HG03565 (cell line): ENCODE measurements at regions not wholly inside any gene's neighbourhood (a gene's known extent, or its start where the extent isn't known, plus 50 kb on each side); places are given as distances from the start of the nearest gene placed in this dataset.

Experiments used
- ATAC-seq: cut with Tn5 transposase; IDR thresholded peaks from one replicate; pipeline ENCODE4 v1.9.1; 2021; ENCODE audit warnings: mild to moderate bottlenecking, moderate library complexity; ENCODE audit not compliant: unreplicated experiment

GRCh38 chr2:8389431-8390108, 292.3 kb upstream of the ID2 start:
- no peak for ATAC-seq

DNA sequence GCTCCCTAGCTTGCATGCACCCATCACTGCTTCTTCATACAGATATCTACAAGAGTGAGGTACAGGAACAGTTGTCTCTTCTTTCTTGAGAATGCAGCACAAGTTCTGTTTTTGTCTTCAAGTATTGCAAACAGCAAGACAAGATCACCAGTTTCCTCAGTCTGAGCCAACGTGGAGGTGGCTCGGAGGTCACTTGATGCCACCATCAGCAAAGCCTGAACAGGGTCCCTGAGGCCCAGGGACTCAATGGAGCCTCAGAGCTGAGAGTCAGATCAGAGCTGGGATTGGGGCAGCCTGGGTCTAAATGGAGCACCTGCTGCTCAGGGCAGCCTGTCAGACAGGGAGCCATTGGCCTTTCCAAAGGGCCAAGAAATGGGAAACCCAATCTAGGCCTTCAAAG, 290.7 kb upstream of the ID2 start:
- no peak for ATAC-seq

- ATAC-seq, result no peak
These were observed 290.3 kb upstream of the ID2 start for GRCh38 chr2:8391584-8391983.

DNA sequence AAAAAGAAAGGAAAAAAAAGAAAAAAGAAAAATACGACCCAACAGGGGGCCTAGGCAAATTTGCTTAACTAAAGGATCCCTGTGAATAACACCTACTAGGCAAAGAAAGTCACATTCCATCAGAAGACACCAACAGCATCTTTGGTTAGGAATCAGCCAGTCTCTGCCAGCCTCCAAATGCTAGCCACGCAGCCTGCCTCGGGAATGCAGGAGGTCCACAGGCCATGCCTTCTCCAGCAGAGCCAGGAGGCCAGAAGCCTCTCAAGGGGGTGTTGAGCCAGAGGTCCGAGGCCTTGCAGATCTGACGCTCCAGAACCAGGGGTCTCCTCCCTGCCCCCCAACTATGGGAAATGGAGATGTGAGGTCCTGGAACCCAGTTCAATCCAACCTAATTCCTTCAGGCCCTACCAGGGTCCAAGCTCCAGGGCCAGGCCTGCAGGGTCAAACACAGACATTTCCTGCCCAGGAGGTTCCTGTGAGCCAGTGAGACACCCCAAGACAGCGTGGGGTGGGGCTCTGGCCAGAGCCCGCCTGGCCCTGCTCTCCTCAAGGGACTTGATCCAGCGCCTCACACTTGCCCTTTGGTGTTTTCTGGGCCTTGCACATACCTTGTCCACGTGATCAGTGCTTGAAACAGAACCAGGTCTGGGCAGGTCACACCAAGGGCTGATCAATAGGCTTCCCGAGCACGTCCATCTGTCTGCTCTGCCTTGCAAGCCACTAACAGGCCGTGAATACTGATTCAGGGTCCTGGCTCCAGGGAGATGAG, 289.6 kb upstream of the ID2 start:
- ATAC-seq, result no peak

DNA sequence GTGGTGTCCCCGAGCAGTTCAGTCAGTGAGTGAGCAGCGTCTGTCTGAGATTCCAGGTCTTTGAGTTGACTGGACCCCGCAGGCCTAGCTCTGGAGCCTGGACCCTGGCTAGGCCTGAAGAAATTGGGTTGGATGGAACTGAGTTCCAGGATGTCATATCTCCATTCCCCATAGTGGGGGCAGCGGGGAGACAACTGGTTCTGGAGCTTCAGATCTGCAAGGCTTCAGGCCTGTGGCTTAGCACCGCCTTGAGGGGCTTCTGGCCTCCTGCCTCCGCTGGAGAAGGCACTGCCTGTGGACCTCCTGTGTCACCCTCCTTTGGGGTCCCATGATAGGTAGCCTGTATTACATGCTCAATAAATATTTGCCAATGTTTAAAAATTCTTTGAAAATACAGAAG, 288.4 kb upstream of the ID2 start:
- ATAC-seq, result no peak

- ATAC-seq, result no peak
These were observed 287.7 kb upstream of the ID2 start for GRCh38 chr2:8394131-8394530.

GRCh38 chr2:8394569-8395359, 287.1 kb upstream of the ID2 start:
- ATAC-seq, result no peak

DNA sequence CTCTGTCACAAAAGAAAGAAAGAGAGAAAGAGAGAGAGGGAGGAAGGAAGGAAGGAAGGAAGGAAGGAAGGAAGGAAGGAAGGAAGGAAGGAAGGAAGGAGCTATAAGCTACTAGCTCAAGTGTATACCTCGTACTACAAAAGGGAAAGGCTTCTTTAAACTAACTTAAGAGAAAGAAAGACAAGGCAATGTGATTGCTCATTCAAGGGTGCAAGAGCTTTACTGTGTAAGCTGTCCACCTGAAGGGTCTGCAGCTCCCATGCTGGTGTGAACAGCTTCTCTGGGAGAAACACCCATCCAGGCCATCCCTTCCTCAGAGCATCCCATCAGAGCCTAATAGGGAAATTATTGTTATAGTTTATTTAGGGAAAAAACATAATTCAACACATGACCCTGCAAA, 286.1 kb upstream of the ID2 start:
- no peak for ATAC-seq

DNA sequence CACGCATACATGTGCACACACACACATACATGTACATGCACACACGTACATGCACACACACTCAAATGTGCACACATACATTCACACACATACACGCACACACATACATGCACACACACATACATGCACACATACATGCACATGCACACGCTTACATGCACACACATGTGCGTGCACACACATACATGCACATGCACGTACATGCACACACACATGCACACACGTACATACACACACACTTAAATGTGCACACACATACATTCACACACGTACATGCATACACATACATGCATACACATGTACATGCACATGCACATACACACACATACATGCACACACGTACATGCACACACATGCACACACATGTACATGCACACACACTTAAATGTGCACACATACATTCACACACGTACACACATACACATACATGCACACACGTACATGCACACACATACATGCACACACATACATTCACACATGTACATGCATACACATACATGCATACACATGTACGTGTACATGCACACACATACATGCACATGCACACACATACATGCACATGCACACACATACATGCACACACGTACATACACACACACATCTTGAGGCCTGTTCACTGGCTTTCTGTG, 283.7 kb upstream of the ID2 start:
- ATAC-seq, result no peak

DNA sequence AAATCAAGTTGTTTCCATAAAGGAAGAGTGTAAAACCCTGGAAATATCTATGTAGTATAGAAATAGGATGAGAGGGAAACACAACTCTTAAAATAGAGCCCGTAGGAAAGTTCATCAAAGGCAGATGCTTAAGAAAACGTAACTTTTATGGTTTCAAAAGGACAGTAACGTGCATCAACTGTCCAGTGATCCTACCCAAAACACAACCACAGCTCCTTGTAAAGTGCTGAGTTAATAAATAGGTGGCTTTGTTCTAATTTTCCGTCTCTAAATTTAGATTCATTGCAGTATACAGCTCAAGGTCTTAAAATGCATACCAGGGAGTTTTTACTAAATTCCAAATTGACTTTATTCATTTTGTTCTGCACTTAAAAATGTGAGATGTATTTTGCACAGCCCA, 282.1 kb upstream of the ID2 start:
- no peak for ATAC-seq

- no peak for ATAC-seq
These were observed 281.7 kb upstream of the ID2 start for GRCh38 chr2:8400196-8400595.

DNA sequence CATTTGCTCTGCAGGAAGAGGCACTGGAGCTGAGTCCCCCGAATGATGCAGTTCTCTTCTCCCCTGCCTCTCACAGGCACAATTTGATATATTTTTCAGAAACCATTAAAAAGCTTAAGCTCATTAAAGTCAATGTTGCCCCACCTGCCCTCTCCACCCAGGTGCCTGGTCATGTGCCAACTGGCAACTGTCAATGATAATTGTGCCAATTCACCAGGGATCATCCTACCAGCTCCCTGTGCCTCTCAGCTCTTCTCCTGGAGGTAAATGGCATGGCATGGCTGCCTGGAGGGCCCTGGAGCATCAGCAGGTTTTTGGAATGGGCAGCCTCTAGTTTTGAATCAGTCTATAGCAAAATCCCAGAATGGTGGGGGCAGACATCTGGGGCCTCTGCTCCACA, 279.6 kb upstream of the ID2 start:
- ATAC-seq, result no peak

DNA sequence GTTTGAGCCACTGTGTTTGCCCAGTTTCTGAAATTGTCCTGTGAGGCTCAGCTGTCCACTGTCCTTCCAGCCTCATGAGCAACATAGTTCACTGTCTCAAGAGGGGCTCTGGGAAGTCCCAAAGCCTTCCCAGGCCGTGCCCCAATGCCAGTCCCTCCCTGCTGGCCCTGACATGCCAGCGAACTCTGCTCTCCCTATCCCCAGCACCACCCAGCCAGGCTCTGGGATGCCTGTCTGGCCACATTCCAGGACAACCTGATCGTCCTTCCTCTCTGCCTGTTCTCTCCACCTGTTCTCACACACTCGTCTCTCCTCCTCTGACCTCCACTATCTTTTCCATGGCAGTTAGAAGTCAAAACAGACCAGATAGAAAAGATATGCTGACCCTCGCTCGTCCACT, 278.0 kb upstream of the ID2 start:
- no peak for ATAC-seq

DNA sequence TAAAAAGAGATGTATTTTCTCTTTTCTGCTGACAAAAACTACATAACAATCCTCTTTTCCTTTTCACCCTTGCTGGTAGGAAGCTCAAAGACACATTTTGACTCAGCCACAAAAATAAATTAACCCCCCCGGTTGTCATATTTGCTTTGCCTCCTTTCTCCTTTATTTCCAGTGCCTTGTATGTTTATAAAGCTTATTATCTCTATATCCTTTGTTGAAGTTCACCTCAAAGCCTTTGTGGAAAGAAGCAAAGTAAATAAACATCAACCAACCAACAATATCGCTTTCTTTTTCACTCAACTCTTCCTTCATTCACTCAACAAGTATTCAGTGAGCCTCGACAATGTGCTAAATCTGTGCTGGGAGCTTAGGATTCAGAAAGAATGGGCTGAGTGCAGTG, 276.5 kb upstream of the ID2 start:
- no peak for ATAC-seq

- ATAC-seq, result no peak
These were observed 275.6 kb upstream of the ID2 start for GRCh38 chr2:8406271-8406670.

- ATAC-seq, result no peak
These were observed 274.5 kb upstream of the ID2 start for GRCh38 chr2:8407332-8407731.

DNA sequence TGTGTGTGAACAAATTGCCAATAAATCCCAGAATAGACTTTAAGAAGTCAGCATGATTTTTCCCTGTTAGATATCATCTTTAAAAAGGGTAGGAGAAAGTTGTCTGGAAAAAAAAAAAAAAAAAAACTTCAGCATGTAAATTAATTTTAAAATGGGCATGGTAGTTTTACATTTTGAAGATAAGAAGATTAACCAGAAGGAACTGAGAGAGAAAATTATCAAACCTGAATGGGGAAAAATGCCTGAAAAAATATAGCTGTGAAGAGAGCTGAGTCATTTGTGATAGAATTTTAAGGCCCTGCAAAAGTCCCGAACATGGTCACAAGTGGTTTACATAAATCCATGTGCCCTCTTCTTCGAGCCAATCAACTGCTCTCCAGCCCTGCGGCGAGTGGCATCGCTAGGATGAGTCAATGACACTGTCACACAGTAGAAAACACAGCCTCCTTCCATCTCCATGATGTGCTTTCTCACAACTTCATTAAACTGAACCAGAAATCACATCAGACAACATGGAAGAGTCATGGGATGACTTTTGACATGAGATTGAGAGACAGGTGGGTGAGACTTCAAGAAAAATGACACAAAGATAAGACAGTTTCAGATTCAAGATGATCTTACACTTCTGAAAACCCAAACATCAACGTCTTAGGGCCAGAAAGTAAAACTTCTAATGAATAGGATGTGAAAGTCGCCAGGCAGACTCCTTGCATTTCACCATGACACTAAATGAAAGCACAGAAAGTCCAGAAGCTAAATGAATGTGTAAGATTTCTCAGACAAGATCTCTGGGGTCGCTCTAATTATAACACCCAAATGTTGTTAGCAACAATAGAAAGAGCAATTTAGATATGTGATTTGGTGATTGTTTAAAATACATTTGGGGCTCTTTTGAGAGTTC, 273.0 kb upstream of the ID2 start:
- peak; percentile 78 for ATAC-seq

DNA sequence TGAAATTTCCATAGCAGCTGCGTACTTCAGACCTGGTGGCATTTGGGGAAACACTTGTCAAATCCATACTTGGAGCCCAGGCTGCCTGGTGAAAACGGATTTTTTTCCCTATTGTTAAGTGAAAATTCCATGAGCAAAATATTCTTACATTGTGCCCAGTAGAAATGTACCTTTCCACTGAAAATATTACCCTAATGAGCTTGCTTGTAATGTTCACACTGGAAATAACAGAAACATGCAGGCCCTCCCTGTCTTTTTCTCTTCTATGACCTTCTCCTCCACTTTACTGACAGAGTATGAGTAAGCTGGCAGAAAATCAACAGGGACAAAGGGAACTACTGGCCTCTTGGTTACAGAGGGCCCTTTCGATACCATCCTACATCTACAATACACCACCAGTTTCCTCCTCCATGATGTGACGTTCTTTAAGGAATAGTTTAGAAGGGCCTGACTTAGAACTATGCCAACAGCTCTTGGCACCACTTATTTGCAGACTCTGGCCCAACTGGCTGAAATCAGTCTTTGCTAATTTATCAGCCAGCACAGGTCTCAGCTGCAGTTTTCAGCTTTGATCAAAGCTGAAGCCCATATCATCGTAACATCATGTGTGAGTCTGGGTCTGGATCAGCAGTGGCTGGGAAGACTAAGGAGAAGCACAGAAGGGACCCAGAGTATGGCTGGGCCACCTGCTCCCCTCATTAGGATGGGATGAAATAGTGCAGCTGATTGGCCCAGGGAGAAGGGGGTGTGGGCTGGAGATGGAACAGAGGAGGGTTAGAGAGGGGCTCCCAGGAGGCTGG, 272.2 kb upstream of the ID2 start:
- ATAC-seq, result no peak

- ATAC-seq, result no peak
These were observed 269.8 kb upstream of the ID2 start for GRCh38 chr2:8412082-8412481.

DNA sequence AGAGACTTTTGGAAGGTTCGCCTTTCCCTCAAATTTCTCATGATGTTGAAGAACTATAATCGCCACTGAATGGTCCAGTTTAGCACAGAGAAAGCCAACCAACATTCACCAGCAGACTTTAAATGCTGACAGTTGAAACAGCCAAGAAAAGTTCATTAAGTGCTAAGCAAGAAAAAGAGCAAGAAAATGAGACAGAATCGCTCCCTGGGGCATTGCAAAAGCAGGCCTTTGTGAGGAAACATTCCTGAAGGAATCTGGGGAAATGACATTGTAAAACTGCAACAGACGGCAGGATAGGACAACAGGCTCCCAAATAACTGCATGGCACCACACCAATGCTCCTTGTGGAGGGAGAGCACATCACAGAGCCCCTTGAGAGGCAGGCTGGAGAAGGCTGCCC, 269.3 kb upstream of the ID2 start:
- no peak for ATAC-seq
